Esophagus squamous epithelium (tissue), 5 donors: ENCODE measurements at regions not wholly inside any gene's neighbourhood (a gene's known extent, or its start where the extent isn't known, plus 50 kb on each side); places are given as distances from the start of the nearest gene placed in this dataset.

ENCODE experiments used
- DNase-seq: peaks from one replicate; lab custom pipeline; 2025; lab: John Stamatoyannopoulos, UW
- H3K27ac ChIP-seq, 4 donors: fragments of 200-600 bp; sonication (generic); one replicate each; pipeline ENCODE4 v1.5.1; 2016 to 2019; ENCODE audit warnings: mild to moderate bottlenecking in 1 of 4
- H3K27me3 ChIP-seq, 4 donors: fragments of 200-600 bp; sonication (generic); 1 replicate in 3 of 4; 2 replicates in 1 of 4; pipeline versions ENCODE4 v1.5.1 to v1.6.0; 2017 to 2021; ENCODE audit warnings: antibody characterized with exemption in 1 of 4
- H3K36me3 ChIP-seq, 3 donors: fragments of 200-600 bp; sonication (generic); one replicate each; pipeline ENCODE4 v1.5.1; 2016 to 2019
- H3K4me1 ChIP-seq, 3 donors: fragments of 200-600 bp; sonication (generic); one replicate each; pipeline ENCODE4 v1.5.1; 2017 to 2019
- H3K4me3 ChIP-seq, 4 donors: fragments of 200-600 bp; sonication (generic); 1 replicate in 3 of 4; 2 replicates in 1 of 4; pipeline ENCODE4 v1.5.1; 2016 to 2019; ENCODE audit warnings: mild to moderate bottlenecking in 2 of 4, moderate library complexity in 1 of 4
- H3K9me3 ChIP-seq, 3 donors: fragments of 200-600 bp; sonication (generic); one replicate each; pipeline ENCODE4 v1.5.1; 2016 to 2019
- POLR2A ChIP-seq, 4 donors: fragments of 450-650 bp; IDR thresholded peaks; one replicate each; pipeline ENCODE4 v1.6.1; 2017; ENCODE audit warnings: antibody characterized with exemption in 4 of 4, mild to moderate bottlenecking in 4 of 4, moderate library complexity in 3 of 4
- WGBS, 2 donors: methylation state at CpG; one replicate each; pipeline ENCODE4 v1.1.5; 2018; 5-methylcytosine and 5-hydroxymethylcytosine counted together
- intact Hi-C: fragments of 100-400 bp; cut with DNase I; formaldehyde crosslinking; loops from one replicate; pipeline ENCODE4 v1.15.0; 2022
- TF ChIP-seq, protein P1 (sequence below), 6 experiments: fragments of 450-650 bp in 4 of 6; fragments of 200-600 bp in 2 of 6; sonication (generic) in 2 of 6; IDR thresholded peaks; one replicate each; pipeline ENCODE4 v1.5.1; 2016 to 2019; ENCODE audit warnings: antibody characterized with exemption in 6 of 6, mild to moderate bottlenecking in 4 of 6, moderate library complexity in 4 of 6
- donor health status: DM: yes; HTN: yes; CAD: no.

DNA sequence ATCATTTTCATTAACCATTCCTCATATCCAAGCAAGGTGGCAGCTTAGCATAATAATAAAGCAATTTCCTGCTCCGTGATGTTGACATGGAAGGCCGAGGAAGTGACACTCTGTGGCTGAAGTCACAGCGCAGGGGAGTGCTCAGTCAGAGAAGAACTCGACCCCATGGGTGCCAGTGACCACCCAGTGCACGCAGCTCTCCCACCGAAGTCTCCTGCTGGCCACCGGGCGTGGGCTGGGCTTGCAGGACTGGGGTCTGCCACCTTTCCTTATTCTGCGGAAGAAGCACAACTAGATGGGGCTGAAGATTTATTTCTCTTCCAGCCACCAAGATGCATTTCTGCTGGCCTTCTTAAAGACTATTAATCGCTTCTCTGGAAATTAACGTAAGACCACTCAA is 132.1 kb upstream of the SPACA7 start:
- H3K36me3 ChIP-seq: no peaks in the 10 kb centered on the region
- H3K4me1 ChIP-seq: no peaks in the 10 kb centered on the region
- intact Hi-C loops: no loop called here
- no peak for DNase-seq
- 70 to 77% methylated on average over 9 of the region's 11 CpGs for WGBS, 2 donors
- H3K27me3 ChIP-seq: no peaks in the 10 kb centered on the region
- no peak overlapping the region for H3K27ac ChIP-seq
- H3K9me3 ChIP-seq: no peaks in the 10 kb centered on the region
- TF ChIP-seq, protein P1, sequence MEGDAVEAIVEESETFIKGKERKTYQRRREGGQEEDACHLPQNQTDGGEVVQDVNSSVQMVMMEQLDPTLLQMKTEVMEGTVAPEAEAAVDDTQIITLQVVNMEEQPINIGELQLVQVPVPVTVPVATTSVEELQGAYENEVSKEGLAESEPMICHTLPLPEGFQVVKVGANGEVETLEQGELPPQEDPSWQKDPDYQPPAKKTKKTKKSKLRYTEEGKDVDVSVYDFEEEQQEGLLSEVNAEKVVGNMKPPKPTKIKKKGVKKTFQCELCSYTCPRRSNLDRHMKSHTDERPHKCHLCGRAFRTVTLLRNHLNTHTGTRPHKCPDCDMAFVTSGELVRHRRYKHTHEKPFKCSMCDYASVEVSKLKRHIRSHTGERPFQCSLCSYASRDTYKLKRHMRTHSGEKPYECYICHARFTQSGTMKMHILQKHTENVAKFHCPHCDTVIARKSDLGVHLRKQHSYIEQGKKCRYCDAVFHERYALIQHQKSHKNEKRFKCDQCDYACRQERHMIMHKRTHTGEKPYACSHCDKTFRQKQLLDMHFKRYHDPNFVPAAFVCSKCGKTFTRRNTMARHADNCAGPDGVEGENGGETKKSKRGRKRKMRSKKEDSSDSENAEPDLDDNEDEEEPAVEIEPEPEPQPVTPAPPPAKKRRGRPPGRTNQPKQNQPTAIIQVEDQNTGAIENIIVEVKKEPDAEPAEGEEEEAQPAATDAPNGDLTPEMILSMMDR (IDR thresholded peaks at IDR 0.05): no peak
- TF ChIP-seq POLR2A (IDR thresholded peaks at IDR 0.05): no peak
- no peak overlapping the region for H3K4me3 ChIP-seq

DNA sequence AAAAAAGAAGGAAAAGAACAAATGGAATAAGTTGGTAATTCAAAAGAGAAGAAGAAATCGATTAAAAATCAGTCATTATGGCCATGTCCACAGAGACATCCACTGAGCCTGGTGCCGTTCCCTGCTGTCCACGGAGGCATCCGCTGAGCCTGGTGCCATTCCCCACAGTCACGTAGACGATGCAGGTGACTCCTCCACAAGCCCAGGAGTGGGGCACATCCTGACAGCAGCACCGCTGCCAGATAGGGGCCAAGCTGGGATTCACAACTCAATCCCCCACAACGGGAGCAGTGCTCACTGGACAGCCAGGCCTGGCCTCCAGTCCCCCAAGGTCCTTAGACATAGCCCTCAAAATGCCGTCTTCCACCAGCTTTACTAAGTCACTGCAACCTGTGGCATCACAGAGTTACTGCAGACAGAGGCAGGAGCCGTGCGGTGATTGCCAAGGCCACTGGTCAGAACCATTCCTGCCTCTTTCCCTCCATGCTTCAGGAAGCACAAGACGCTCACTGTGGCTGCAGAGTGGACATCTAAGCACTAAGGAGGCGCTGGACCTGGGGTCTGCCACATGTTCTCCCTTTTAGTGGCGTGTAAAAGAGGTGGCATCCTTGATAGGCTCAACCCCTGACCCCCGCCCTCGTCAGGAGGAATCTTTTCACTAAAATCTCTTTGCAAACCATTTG is 131.5 kb upstream of the SPACA7 start:
- intact Hi-C loops: no loop called here
- Histone ChIP-seq H3K9me3 (no peaks in the 10 kb centered on the region), H3K27ac (no peak overlapping the region), H3K36me3 (no peaks in the 10 kb centered on the region), H3K27me3 (no peaks in the 10 kb centered on the region), H3K4me3 (no peak overlapping the region), H3K4me1 (no peaks in the 10 kb centered on the region)
- DNase-seq: no peak
- WGBS, 2 donors: 76 to 89% methylated on average over 11 to 13 of the region's 16 CpGs
- no peak for TF ChIP-seq POLR2A (IDR thresholded peaks at IDR 0.05)
- TF ChIP-seq, protein P1 (IDR thresholded peaks at IDR 0.05): no peak

DNA sequence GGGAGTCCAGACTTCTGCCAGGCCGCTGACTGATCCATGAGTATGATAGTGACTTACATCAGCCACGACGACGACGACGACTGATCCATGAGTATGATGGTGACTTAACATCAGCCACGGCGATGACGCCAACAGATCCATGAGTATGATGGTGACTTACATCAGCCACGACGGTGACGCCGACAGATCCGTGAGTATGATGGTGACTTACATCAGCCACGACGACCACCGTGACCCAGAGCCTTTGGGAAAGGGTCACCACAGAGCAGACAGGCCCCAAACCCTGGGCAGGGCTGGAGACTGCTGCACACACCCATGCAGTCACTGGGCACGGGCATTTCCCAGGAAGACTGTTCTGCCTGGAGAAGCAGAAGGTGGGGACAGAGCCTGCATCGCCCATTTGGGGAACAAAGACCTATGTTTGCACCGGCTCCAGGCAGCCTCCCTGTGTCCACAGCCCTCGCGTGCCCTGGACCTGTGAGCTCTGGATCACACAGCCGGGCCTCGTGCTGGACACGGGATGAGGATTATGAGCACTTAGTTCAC is 130.9 kb upstream of the SPACA7 start:
- Histone ChIP-seq H3K36me3 (no peaks in the 10 kb centered on the region), H3K9me3 (no peaks in the 10 kb centered on the region), H3K27ac (no peak overlapping the region), H3K27me3 (no peaks in the 10 kb centered on the region), H3K4me1 (no peaks in the 10 kb centered on the region), H3K4me3 (no peak overlapping the region)
- intact Hi-C loops: no loop called here
- 85% methylated on average over 21 to 24 of the region's 25 CpGs for WGBS, 2 donors
- no peak for DNase-seq
- TF ChIP-seq, protein P1 (IDR thresholded peaks at IDR 0.05): no peak
- TF ChIP-seq POLR2A (IDR thresholded peaks at IDR 0.05): no peak

DNA sequence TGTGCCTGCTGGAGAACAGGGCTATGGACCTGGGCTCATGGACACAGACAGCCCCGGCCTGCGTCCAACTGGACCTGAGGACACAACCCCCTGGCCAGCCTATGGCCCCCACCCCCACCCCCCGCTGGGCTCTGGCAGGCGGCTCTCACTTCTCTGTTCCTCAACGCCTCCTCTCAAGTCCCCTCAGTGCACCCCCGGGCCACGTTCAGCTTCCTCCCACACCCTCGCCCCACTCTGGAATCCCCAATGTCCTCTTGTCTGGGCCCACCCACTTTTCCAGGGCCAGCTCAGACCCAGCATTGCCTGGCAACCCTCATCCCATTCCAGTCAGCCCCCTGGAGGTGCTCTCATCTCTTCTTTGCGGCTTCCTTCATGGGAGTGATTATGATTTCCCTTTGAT is 130.2 kb upstream of the SPACA7 start:
- no peak for DNase-seq
- Histone ChIP-seq H3K4me1 (no peaks in the 10 kb centered on the region), H3K9me3 (no peaks in the 10 kb centered on the region), H3K36me3 (no peaks in the 10 kb centered on the region), H3K27ac (no peak overlapping the region), H3K4me3 (no peak overlapping the region), H3K27me3 (no peaks in the 10 kb centered on the region)
- 58 to 80% methylated on average over 4 to 8 of the region's 9 CpGs for WGBS, 2 donors
- intact Hi-C loops: no loop called here
- TF ChIP-seq, protein P1 (IDR thresholded peaks at IDR 0.05): no peak
- no peak for TF ChIP-seq POLR2A (IDR thresholded peaks at IDR 0.05)

DNA sequence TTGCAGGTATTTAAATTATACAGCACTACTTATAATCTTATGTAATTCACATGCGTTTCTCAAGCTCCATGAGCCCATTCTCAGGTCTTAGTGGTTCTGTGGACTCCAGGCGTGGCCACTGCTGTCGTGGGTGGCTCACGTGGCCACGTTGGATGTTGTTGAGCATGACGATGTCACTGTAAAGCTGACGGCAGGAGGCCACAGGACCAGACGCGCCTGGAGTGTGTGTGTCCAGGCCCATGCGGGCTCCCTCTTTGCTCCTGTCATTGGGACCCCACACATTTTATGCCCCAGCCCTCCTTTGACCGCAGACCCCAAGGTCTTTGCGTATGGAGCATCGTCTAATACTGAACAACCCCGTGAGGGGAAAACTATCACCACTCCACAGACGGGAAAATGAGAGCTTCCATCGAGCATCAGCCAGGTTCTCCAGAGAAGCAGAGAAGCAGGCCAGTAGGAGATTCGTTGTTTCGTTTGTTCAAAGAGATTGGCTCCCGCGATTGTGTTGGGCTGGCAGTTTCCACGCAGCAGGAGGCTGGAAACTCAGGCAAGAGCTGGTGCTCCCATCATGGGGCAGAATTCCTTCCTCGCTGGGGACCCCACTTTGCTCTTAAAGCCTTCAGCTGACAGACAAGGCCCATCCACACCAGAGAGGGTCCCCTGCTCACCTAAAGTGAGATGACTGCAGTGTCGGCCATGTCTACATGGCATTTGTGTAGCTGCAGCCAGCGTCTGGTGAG is 129.3 kb upstream of the SPACA7 start:
- TF ChIP-seq, protein P1 (IDR thresholded peaks at IDR 0.05): no peak
- TF ChIP-seq POLR2A (IDR thresholded peaks at IDR 0.05): no peak
- H3K27me3 ChIP-seq: no peaks in the 10 kb centered on the region
- intact Hi-C loops: no loop called here
- no peak overlapping the region for H3K4me3 ChIP-seq
- WGBS, 2 donors: 84 to 86% methylated on average over 14 to 20 of the region's 24 CpGs
- no peak overlapping the region for H3K27ac ChIP-seq
- H3K4me1 ChIP-seq: no peaks in the 10 kb centered on the region
- no peaks in the 10 kb centered on the region for H3K36me3 ChIP-seq
- DNase-seq: no peak
- H3K9me3 ChIP-seq: no peaks in the 10 kb centered on the region
